GM12878 (cell line): ENCODE measurements at regions not wholly inside any gene's neighbourhood (a gene's known extent, or its start where the extent isn't known, plus 50 kb on each side); places are given as distances from the start of the nearest gene placed in this dataset.

ENCODE experiments used
- EP300 ChIP-seq, 2 experiments: fragments of 150-350 bp in 1 of 2; IDR thresholded peaks; 2 replicates each; pipeline ENCODE4 v1.6.1; 2011 to 2012; ENCODE audit warnings: low read depth in 2 of 2, low read length in 2 of 2, borderline replicate concordance in 1 of 2, improper control_type of control experiment in 1 of 2, inconsistent platforms in 1 of 2; ENCODE audit not compliant: control insufficient read depth in 1 of 2
- JUND ChIP-seq: IDR thresholded peaks from 2 replicates; pipeline ENCODE4 v1.6.1; 2012; ENCODE audit warnings: low read depth, mild to moderate bottlenecking, low read length, improper control_type of control experiment, moderate library complexity
- NFIC ChIP-seq: IDR thresholded peaks from 2 replicates; pipeline ENCODE4 v1.6.1; 2012; ENCODE audit warnings: low read depth, mild to moderate bottlenecking, inconsistent platforms, low read length, moderate library complexity
- TF ChIP-seq, protein P1 (sequence below): IDR thresholded peaks from 2 replicates; pipeline ENCODE4 v1.6.1; 2011; ENCODE audit warnings: borderline replicate concordance, low read depth, mild to moderate bottlenecking, moderate library complexity, mixed read lengths, low read length; ENCODE audit not compliant: insufficient read depth; ENCODE audit errors: extremely low read length

DNA sequence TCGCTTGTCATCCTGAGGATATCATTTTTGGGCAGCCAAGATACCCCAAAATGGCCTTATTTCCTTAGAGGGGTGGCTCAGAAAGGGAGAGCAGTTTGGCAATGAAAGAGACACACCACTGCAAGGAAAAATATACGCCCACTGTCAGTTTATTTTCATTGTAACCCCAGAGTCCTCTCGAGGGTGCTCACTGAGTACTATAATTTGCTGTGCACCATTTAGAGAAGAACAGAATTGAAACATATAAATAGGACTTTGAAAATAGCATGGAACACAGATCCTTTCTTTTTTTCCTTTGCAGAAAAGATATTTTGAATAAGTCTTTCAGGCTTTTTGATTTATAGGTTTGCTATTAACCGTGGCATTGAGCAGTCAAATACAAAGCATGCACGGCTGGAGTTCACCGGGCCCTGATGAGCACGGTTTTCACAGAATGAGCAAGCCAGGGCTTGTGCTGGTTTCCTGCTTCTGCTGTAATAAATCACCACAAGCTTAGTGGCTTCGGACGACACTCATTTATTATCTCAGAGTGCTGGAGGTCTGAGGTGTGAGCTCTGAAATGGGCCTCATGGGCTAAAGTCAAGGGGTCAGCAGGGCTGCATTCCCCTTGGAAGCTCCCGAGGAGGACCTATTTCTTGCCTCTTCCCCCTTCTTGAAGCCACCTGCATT is 152.3 kb downstream of the ZNF664 start:
- no peak for TF ChIP-seq JUND
- TF ChIP-seq, protein P1, sequence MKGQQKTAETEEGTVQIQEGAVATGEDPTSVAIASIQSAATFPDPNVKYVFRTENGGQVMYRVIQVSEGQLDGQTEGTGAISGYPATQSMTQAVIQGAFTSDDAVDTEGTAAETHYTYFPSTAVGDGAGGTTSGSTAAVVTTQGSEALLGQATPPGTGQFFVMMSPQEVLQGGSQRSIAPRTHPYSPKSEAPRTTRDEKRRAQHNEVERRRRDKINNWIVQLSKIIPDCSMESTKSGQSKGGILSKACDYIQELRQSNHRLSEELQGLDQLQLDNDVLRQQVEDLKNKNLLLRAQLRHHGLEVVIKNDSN = no peak
- peak; percentile 58 to 82; a peak in 2 of 4 replicates for TF ChIP-seq EP300 (IDR thresholded peaks at IDR 0.05; ENCODE audit: borderline replicate concordance in 1 of 2, control insufficient read depth in 1 of 2, low read depth in 2 of 2, low read length in 2 of 2)
- TF ChIP-seq NFIC = peak; percentile 67; the same call in 1 of the 2 replicates
